ENCODE measurements at regions not wholly inside any gene's neighbourhood (a gene's known extent, or its start where the extent isn't known, plus 50 kb on each side); places are given as distances from the start of the nearest gene placed in this dataset.

DNA sequence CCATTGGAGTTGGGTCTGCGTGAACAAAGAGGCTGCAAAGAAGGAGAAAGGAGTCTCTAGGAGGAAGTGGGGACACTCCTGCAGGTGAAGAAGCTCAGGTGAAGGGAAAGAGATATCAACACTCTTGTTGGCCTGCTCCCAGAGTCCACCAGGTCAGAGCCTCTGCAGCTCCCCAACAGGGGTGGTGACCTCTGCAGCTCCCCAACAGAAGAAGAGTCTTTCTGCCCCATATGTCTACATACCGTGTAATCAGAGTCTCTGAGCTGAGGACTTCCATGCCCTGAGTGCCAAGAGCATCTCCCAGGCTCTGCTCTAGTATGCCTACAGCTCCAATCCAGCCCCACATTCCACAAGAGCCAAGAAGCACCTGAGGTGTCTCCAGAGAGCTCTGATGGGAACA lies 67.4 kb upstream of the TRPC7 start:
- no peak overlapping the region for H3K9ac ChIP-seq (ENCODE audit: low read depth, low read length, poor library complexity, severe bottlenecking)
- H3F3A ChIP-seq (ENCODE audit: low read depth) = no peaks in the 10 kb centered on the region
- H3K36me3 ChIP-seq (ENCODE audit: insufficient read depth, low read length) = no peaks in the 10 kb centered on the region
- no peaks in the 10 kb centered on the region for H3K9me3 ChIP-seq (ENCODE audit: insufficient read depth, low read depth, low read length)
- no peaks in the 10 kb centered on the region for H3K9me2 ChIP-seq (replicated peaks; ENCODE audit: low read depth, low read length)
- H3K27me3 ChIP-seq (ENCODE audit: insufficient read depth, low read length, poor library complexity, severe bottlenecking) = no peaks in the 10 kb centered on the region
- H3K4me3 ChIP-seq (ENCODE audit: low read length, poor library complexity, severe bottlenecking) = no peak overlapping the region
- TF ChIP-seq, protein P1, sequence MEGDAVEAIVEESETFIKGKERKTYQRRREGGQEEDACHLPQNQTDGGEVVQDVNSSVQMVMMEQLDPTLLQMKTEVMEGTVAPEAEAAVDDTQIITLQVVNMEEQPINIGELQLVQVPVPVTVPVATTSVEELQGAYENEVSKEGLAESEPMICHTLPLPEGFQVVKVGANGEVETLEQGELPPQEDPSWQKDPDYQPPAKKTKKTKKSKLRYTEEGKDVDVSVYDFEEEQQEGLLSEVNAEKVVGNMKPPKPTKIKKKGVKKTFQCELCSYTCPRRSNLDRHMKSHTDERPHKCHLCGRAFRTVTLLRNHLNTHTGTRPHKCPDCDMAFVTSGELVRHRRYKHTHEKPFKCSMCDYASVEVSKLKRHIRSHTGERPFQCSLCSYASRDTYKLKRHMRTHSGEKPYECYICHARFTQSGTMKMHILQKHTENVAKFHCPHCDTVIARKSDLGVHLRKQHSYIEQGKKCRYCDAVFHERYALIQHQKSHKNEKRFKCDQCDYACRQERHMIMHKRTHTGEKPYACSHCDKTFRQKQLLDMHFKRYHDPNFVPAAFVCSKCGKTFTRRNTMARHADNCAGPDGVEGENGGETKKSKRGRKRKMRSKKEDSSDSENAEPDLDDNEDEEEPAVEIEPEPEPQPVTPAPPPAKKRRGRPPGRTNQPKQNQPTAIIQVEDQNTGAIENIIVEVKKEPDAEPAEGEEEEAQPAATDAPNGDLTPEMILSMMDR (conservative IDR thresholded peaks at IDR 0.05; ENCODE audit: low read length) = no peak
- no peak for TF ChIP-seq EZH2phosphoT487 (IDR thresholded peaks at IDR 0.05; ENCODE audit: borderline replicate concordance)
- no peaks in the 10 kb centered on the region for H3K4me1 ChIP-seq (ENCODE audit: insufficient read depth, low read length, poor library complexity, severe bottlenecking)
- H3K4me2 ChIP-seq (ENCODE audit: low read depth, low read length, poor library complexity, severe bottlenecking) = no peak overlapping the region
- H2AFZ ChIP-seq (ENCODE audit: low read length) = no peak overlapping the region
- no peaks in the 10 kb centered on the region for H4K20me1 ChIP-seq (ENCODE audit: insufficient read depth, low read length, poor library complexity, severe bottlenecking)
- no peaks in the 10 kb centered on the region for H3K79me2 ChIP-seq (ENCODE audit: insufficient read depth, low read length)

DNA sequence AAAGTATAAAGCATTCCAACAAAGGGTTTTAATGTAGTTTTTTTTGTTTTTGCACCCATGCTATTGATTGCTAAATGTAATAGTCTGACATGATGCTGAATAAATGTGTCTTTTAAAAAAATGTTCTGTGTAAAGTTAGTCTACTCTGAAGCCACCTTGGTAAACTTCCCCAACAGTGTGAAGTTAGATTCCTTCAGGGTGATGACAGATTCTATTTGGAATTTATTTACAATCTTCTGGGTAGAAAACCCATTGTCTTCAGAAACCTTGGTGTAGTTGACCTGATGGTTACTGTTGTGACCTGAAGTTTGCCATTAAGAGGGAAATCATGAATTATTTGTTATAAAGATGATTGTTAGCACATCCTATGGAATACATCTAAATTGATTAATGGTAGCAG lies 64.7 kb upstream of the TRPC7 start:
- Histone ChIP-seq H3K27me3 (ENCODE audit: insufficient read depth, low read length, poor library complexity, severe bottlenecking) (no peaks in the 10 kb centered on the region), H3K9me2 (replicated peaks; ENCODE audit: low read depth, low read length) (no peaks in the 10 kb centered on the region), H4K20me1 (ENCODE audit: insufficient read depth, low read length, poor library complexity, severe bottlenecking) (no peaks in the 10 kb centered on the region), H3K36me3 (ENCODE audit: insufficient read depth, low read length) (no peaks in the 10 kb centered on the region), H3K9ac (ENCODE audit: low read depth, low read length, poor library complexity, severe bottlenecking) (no peak overlapping the region), H3K9me3 (ENCODE audit: insufficient read depth, low read depth, low read length) (no peaks in the 10 kb centered on the region), H3F3A (ENCODE audit: low read depth) (no peaks in the 10 kb centered on the region), H3K4me1 (ENCODE audit: insufficient read depth, low read length, poor library complexity, severe bottlenecking) (no peaks in the 10 kb centered on the region), H3K4me2 (ENCODE audit: low read depth, low read length, poor library complexity, severe bottlenecking) (no peak overlapping the region), H3K4me3 (ENCODE audit: low read length, poor library complexity, severe bottlenecking) (no peak overlapping the region), H2AFZ (ENCODE audit: low read length) (no peak overlapping the region), H3K79me2 (ENCODE audit: insufficient read depth, low read length) (no peaks in the 10 kb centered on the region)
- no peak for TF ChIP-seq EZH2phosphoT487 (IDR thresholded peaks at IDR 0.05; ENCODE audit: borderline replicate concordance)
- TF ChIP-seq, protein P1 (conservative IDR thresholded peaks at IDR 0.05; ENCODE audit: low read length) = no peak

DNA sequence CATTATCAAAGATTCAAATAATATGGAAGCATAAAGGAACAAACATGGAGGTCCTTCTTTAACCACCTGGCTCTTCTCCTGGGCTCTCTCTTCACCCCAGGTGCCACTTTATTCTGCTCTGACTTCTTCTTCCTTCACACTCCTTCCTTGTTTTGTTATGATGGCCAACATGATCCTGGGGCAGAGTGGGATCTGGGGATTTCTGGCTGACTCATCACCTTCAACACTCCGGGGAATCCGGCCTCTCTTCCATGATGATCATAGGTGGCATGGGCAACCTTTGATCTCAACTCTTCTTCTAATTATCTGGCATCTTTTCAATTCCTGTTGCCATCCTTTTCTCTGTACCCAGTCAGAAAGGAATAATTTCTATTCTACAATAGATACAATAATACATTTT lies 62.1 kb upstream of the TRPC7 start:
- Histone ChIP-seq H3K4me1 (ENCODE audit: insufficient read depth, low read length, poor library complexity, severe bottlenecking) (no peaks in the 10 kb centered on the region), H3K9me2 (replicated peaks; ENCODE audit: low read depth, low read length) (no peaks in the 10 kb centered on the region), H3K4me2 (ENCODE audit: low read depth, low read length, poor library complexity, severe bottlenecking) (no peak overlapping the region), H3K9me3 (ENCODE audit: insufficient read depth, low read depth, low read length) (no peaks in the 10 kb centered on the region), H4K20me1 (ENCODE audit: insufficient read depth, low read length, poor library complexity, severe bottlenecking) (no peaks in the 10 kb centered on the region), H3K36me3 (ENCODE audit: insufficient read depth, low read length) (no peaks in the 10 kb centered on the region), H3K9ac (ENCODE audit: low read depth, low read length, poor library complexity, severe bottlenecking) (no peak overlapping the region), H3K79me2 (ENCODE audit: insufficient read depth, low read length) (no peaks in the 10 kb centered on the region), H3K27me3 (ENCODE audit: insufficient read depth, low read length, poor library complexity, severe bottlenecking) (no peaks in the 10 kb centered on the region), H3F3A (ENCODE audit: low read depth) (no peaks in the 10 kb centered on the region), H3K4me3 (ENCODE audit: low read length, poor library complexity, severe bottlenecking) (no peak overlapping the region), H2AFZ (ENCODE audit: low read length) (no peak overlapping the region)
- TF ChIP-seq, protein P1 (conservative IDR thresholded peaks at IDR 0.05; ENCODE audit: low read length) = no peak
- no peak for TF ChIP-seq EZH2phosphoT487 (IDR thresholded peaks at IDR 0.05; ENCODE audit: borderline replicate concordance)

Data from Loucy (cell line).